AG04449 (cell line): ENCODE measurements at regions not wholly inside any gene's neighbourhood (a gene's known extent, or its start where the extent isn't known, plus 50 kb on each side); places are given as distances from the start of the nearest gene placed in this dataset.

Source experiments
- CTCF ChIA-PET: fragments of 350-600 bp; formaldehyde crosslinking; extraction: SDS; loops from one replicate; lab custom pipeline; 2021; ENCODE audit warnings: antibody characterized with exemption; lab: Yijun Ruan, JAX
- POLR2A ChIA-PET: fragments of 400-600, 350-600 bp; formaldehyde crosslinking; extraction: SDS; loops from one replicate; lab custom pipeline; 2020; ENCODE audit warnings: antibody characterized with exemption, inconsistent platforms; lab: Yijun Ruan, JAX
- DNase-seq: peaks from one replicate; pipeline ENCODE4 v3.0.0-alpha.2; 2010; ENCODE audit warnings: low read depth, low spot score
- H3K4me3 ChIP-seq: 2 replicates; pipeline ENCODE4 v1.5.1; 2011; ENCODE audit warnings: low read depth, mild to moderate bottlenecking, control low read depth, low read length
- CTCF ChIP-seq: IDR thresholded peaks from one replicate; pipeline ENCODE4 v1.5.1; 2011; ENCODE audit warnings: mild to moderate bottlenecking, moderate library complexity, low read length, control low read depth, inconsistent platforms; ENCODE audit not compliant: insufficient read depth; ENCODE audit errors: missing control alignments

- no peak overlapping the region for H3K4me3 ChIP-seq
- TF ChIP-seq CTCF: no peak
- CTCF ChIA-PET: no interaction called here
- no peak for DNase-seq
- POLR2A ChIA-PET: no interaction called here
Observed at GRCh38 chr11:23310276-23310675, 450.0 kb upstream of the CCDC179 start.

GRCh38 chr11:23311986-23312940 is 452.0 kb upstream of the CCDC179 start:
- POLR2A ChIA-PET: interaction anchor here (0.6 kb wide), 1 partner anchor 570 kb away, joined by 3 read pairs; no protein-coding TSS in a partner anchor
- no peak for TF ChIP-seq CTCF
- CTCF ChIA-PET: interaction anchor here (1.4 kb wide), 1 partner anchor 228 kb away, joined by 5 read pairs; no protein-coding TSS in a partner anchor
- no peak overlapping the region for H3K4me3 ChIP-seq
- DNase-seq: no peak

- H3K4me3 ChIP-seq: no peak overlapping the region
- no peak for TF ChIP-seq CTCF
- ChIA-PET CTCF (interaction anchor here (0.9 to 1.4 kb wide), 2 partner anchors 11 to 227 kb away, joined by 3 to 5 read pairs; no protein-coding TSS in a partner anchor), POLR2A (no interaction called here)
- no peak for DNase-seq
Observed at GRCh38 chr11:23313001-23313400, 452.7 kb upstream of the CCDC179 start.

- TF ChIP-seq CTCF: no peak
- ChIA-PET POLR2A (no interaction called here), CTCF (no interaction called here)
- H3K4me3 ChIP-seq: no peak overlapping the region
- no peak for DNase-seq
Observed at GRCh38 chr11:23314162-23314561, 453.9 kb upstream of the CCDC179 start.

- no peak for DNase-seq
- no peak for TF ChIP-seq CTCF
- ChIA-PET CTCF (no interaction called here), POLR2A (no interaction called here)
- no peak overlapping the region for H3K4me3 ChIP-seq
Observed at GRCh38 chr11:23315286-23315685, 455.0 kb upstream of the CCDC179 start.

GRCh38 chr11:23317816-23318215 is 457.5 kb upstream of the CCDC179 start:
- ChIA-PET POLR2A (no interaction called here), CTCF (no interaction called here)
- no peak for DNase-seq
- H3K4me3 ChIP-seq: no peak overlapping the region
- TF ChIP-seq CTCF: no peak
